Right forelimb (tissue), 1 donor: ENCODE measurements at regions not wholly inside any gene's neighbourhood (a gene's known extent, or its start where the extent isn't known, plus 50 kb on each side); places are given as distances from the start of the nearest gene placed in this dataset.
"Not testable (repeated sequence)": the region's sequence is repeated elsewhere in the genome, so short reads cannot be mapped to it uniquely, and the experiment has no call there.

Experiments
- DNase-seq: peaks from one replicate; pipeline ENCODE4 v3.0.0-alpha.2; 2018

DNA sequence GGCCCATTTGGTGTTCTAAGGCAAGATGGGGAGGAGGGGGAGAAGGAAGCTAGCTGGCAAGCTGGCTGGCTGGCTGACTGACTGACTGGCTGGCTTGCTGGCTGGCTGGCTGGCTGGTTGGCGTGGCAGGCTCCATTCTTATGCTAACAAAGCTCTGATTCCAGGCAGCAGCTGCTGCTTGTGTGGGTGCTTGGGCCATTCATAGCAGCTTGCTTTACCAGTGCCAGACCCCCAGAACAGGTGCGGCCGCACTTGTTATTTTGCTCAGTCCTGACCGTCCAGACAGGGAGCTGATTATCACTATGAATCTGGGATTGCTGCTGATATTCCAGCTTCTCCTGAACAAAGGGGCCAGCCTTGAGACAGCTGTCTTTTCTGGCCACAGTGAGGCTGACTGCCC lies 131.2 kb upstream of the PAK3 start:
- peak; percentile 53 for DNase-seq

GRCh38 chrX:110962451-110962850 lies 133.5 kb upstream of the PAK3 start:
- no peak for DNase-seq

DNA sequence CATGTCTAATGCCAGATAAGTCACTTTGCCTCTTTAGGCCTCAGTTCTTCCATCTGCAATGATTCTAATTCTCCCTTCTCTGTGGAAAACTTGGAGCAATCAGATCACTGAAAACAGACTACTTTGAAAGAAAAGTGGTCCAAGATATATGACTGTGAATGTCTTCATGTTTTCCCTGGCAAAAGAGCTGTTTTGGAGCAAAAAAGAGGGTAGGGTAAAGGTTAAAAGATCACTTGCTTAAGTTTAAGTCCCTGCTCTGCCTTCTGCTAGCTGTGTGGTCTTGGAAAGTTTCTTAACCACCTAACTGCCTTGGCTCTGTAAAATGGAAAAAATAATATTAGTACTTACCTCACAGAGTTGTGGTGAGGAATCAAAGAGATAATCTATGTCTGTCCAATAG lies 140.3 kb upstream of the PAK3 start:
- DNase-seq, result no peak

DNA sequence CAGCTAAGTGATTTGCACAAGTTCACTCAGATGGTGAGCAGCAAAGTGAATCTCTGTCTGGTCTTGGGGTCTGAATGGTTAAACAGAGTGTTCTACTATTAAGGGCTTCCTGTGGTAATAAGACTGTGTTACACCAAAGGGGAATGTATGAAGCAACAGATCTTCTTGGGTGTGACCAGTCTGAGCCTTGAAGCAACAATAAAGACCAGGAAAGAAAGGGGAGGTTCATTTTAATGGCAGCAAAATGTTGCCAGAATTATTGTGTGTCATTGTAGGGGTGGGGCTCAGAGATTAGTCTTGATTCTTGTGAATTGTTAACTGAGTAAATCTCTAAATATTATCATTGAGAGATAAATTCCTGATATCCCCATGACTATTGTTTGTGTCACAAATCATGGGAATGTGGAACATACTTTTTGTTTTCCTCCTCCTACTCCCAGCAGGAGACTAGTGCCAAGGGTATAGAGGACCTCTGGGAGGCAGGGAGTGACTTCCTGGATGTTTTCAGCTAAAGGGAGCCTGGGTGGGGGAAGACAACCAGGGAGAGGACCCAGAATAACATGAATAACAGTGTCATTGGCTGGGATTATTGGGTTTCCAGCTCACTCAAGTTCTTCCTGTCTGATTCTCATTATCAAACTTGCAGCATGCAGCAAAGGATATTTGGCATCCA lies 141.4 kb upstream of the PAK3 start:
- DNase-seq, result no peak

DNA sequence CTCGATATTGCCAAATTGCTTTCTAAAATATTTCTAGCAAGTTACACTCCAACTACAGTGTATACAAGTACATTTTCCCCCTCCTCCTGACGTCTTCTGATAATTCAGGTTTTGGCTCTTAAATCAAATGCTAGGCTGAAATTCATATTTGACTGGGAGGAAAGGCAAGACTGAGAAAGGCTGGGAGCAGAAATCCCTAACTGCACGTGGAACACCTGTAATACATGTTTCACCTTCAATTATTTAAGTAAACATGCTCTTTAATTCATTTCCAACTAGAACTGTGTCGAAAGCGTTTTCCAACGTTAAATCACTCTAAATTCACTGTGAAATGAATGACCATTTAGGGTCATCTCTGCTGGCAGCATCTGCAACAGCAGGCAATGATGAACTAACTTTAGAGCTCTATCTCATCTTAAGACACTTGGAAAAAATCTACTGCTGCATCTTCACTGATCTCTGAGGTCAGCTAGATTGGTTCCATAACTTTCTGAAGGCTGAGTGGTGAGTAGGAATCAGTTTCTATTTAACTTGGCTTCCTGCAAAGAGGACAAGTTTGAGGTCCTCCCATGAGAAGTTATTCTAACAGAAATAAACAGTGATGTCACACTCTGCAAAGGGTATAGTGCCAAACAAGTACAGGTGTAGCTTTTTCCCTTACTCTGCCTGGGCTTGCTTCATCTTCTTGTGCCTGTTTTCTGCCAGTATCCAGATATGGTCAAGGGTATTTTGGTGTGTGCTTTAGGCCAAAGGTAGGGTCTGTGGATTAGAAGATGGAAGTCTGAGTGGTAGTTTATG lies 144.3 kb upstream of the PAK3 start:
- no peak for DNase-seq

- no peak for DNase-seq
Measured at GRCh38 chrX:110944751-110945675, 149.4 kb upstream of the CHRDL1 start.

- DNase-seq, result peak; percentile 43
Measured at GRCh38 chrX:110944311-110944750, 148.7 kb upstream of the CHRDL1 start.

GRCh38 chrX:110941906-110942305 lies 146.3 kb upstream of the CHRDL1 start:
- DNase-seq, result no peak

DNA sequence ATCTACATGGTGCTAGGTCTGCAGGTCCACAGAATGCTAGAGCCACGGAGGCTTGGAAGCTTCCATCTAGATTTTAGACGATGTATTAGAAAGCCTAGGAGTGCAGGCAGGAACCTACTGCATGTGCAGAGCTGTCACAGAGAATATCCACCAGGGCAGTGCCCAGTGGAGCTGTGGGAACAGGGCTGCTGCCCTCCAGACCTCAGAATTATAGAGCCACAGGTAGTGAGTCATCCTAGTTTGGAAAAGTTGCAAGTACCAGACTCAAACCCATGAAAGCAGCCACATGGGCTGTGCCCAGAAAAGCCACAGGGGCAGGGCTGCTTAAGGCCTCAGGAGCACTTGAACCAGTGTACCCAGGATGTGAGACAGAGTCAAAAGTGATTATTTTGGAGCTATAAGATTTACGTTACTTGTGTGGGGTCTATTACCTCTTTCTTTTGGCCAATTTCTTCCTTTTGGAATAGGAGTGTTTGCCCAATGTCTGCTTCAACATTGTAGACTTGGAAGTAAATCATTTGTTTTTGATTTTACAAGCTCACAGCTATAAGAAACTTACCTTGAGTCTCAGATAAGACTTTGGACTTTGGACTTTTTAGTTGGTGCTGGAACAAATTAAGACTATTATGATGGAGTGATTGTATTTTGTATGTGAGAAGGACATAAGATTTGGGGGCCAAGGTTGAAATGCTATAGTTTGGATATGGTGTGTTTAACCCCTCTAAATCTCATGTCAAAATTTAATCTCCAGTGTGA lies 143.5 kb upstream of the CHRDL1 start:
- DNase-seq, result no peak

DNA sequence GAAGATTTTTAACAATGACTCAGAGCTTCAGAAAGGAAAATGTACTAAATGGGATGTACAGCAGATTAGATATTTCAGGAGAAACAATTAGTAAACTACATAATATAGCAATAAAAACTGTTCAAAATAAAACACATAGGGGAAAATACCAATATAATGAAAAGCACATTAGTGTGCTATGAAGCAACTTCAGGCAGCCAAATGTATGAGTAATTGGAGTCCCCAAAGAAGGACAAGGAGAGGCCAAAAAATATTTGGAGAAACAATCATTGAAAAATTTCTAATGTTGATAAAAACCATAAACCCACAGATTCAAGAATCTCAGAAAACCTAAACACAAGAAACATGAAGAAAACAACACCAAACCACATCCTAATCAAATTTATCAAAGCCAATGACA lies 129.3 kb upstream of the CHRDL1 start:
- no peak for DNase-seq

- DNase-seq, result no peak
Measured at GRCh38 chrX:110920991-110921390, 125.4 kb upstream of the CHRDL1 start.

DNA sequence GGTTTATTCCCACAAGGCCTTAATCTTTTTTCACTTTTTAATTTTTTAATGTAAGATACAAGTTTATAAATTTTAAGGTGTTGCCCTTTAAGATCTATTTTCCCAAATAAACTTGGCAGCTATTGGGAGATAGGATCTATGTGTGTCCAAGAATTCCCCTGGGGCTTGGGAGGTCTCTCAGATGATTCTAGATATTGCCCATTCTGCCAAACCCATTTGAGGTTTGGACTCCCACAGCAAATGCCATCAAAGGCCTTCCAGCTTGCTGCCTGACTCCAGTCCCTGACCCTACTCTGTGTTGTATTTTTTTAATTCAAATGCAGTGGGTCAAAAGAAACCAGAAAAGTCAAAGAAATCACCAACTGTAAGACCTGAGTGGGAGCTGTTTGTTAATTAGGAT lies 120.0 kb upstream of the CHRDL1 start:
- DNase-seq, result no peak

- DNase-seq, result no peak
Measured at GRCh38 chrX:110915111-110915510, 119.5 kb upstream of the CHRDL1 start.

GRCh38 chrX:110914281-110914680 lies 118.7 kb upstream of the CHRDL1 start:
- no peak for DNase-seq

DNA sequence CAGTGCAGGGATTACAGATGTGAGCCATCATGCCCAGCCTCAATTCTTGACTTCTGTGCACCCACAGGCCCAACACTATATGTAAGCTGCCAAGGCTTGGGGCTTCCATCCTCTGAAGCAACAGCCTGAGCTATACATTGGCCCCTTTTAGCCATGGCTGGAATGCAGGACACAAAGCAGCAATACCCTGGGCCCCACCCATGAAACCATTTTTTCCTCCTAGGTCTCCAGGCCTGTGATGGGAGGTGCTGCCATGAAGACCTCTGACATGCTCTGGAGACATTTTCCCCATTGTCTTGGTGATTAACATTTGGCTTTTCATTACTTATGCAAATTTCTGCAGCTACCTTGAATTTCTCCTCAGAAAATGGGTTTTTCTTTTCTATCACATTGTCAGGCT lies 109.1 kb upstream of the CHRDL1 start:
- not testable (repeated sequence) for DNase-seq

DNA sequence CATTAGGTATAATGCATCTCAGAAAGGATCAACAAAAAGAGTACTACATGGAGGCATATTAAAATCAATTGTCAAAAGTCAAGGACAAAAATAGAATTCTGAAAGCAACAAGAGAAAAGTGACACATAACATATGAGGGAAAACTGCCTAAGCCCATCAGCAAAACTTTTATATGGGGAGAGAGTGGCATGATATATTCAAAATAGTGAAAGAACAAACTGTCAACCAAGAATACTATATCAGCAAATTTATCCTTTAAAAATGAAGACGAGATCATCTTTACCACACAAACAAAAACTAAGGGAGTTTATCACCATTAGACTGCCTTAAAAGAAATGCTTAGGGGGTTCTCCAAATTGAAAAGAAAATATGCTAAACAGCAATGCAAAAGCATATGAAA lies 86.4 kb upstream of the CHRDL1 start:
- no peak for DNase-seq

DNA sequence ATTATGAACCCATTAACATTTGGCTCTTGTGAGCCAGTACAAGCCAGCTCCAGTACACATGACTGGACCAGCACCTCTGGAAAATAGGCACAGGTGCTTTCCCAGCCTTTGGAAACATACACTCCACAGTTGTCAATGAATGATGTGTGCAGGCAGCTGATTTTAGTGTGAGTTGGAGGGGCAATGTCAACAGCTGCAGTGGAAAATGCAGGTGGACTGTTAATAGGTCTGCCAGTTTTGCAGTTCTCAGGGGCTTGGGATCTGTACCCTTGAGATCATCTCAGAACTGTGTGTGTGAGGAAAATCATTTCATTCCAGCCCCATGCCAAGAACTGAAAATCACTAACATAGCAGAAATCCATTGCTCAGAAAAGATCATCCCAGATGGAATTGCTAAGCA lies 81.7 kb upstream of the CHRDL1 start:
- DNase-seq, result no peak

GRCh38 chrX:110871839-110872238 lies 76.2 kb upstream of the CHRDL1 start:
- no peak for DNase-seq

GRCh38 chrX:110866421-110866820 lies 70.8 kb upstream of the CHRDL1 start:
- no peak for DNase-seq

- DNase-seq, result no peak
Measured at GRCh38 chrX:110863883-110864282, 68.3 kb upstream of the CHRDL1 start.

DNA sequence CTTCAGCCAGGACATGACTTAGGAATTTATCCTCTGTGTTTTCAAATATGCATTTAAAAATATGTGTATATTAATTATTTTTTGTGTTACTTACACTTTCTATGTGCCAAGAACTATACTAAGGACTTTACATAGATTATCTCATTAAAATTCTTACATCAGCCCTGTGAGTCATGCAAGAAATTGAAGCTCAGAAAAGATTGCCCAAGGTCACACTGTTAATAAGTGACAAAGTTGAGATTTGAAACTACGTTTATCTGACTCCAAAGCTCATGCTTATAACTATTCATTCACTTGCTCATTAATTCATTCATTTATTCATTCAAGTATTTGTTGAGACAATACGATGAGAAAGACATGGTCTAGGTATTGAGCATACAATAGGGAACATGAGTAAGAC lies 62.9 kb upstream of the CHRDL1 start:
- DNase-seq, result no peak

- DNase-seq, result no peak
Measured at GRCh38 chrX:110853610-110854009, 58.0 kb upstream of the CHRDL1 start.

GRCh38 chrX:110852180-110852579 lies 56.6 kb upstream of the CHRDL1 start:
- DNase-seq, result no peak
